Non-pigmented ciliary epithelial cell (primary cell): ENCODE measurements at regions not wholly inside any gene's neighbourhood (a gene's known extent, or its start where the extent isn't known, plus 50 kb on each side); places are given as distances from the start of the nearest gene placed in this dataset.

Source experiments
- DNase-seq: peaks from one replicate; pipeline ENCODE4 v3.0.0-alpha.2; 2010; ENCODE audit warnings: low read depth

DNA sequence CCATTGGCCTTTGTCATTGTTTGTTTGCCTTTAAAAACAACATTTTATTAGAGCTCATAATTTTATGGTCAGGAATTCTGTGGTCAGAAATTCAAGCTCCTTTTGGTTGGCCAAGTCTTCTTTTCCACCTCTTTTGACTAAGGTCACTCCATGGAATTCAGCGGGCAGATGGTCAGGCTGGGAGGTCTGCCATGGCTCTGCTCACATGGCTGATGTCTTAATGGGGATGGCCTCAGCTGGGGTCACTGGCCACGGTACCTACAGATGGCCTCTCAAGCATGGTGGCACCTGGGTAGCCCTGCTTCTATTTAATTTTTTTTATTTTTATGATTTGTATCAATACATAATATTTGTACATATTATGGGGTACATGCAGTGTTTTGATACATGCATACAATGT, 360.8 kb upstream of the MCTP2 start:
- no peak for DNase-seq

GRCh38 chr15:93866948-93867347, 364.4 kb upstream of the MCTP2 start:
- no peak for DNase-seq

GRCh38 chr15:93866476-93866875, 364.9 kb upstream of the MCTP2 start:
- DNase-seq, result no peak

DNA sequence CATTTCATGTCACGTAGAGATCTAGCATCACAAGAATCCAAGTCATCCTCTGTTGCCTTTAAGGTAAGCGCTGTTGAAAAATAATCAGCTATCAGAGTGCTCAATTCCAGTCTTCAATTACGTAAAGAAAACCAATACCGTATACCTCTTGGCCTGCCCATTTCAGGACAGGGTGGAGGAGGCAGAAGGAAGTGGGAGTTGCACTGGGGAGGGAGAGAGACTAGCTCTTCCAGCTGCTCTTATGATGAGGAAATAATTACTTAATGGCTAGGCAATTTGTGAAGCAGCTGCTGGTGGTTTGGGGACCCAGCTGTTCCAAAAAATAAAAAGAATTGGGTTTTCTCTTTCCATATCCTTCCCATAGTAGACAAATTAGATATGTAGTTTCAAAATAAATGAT, 365.8 kb upstream of the MCTP2 start:
- DNase-seq, result no peak

DNA sequence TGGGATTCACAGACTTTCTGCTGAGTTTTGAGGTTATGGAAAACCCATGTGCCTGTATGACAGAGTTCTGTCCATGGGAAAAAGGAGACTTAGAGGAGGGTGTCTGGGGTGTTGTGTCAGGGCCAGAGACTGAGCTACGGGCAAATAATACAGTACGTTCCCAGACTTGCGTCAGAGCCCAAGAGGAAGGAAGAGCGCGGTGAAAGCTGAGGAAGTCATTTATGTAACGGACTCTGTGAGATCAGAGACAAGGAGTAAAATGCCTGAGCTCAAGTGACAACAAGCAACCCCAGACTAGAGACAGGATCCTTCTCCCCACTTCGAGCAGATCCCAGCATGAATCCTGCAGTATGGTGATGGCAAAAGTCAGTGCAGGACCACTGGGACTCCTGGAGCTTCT, 368.6 kb upstream of the MCTP2 start:
- DNase-seq, result no peak

GRCh38 chr15:93861956-93862741, 369.2 kb upstream of the MCTP2 start:
- DNase-seq, result no peak

DNA sequence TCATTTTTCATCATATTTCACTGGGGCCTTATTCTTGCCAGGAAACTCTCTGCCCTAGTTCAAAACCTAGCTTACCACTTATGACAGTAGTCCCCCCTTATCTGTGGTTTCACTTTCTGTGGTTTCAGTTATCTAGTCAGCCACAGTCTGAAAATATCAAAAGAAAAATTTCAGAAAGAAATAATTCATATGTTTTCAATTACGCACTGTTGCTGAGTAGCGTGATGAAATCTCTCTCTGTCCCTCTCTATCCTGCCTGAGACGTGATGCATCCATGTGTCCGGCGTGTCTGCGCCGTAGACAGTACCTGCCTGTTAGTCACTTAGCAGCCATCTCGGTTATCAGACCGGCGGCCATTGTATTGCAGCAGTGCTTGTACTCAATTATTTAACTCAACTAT, 369.9 kb upstream of the MCTP2 start:
- DNase-seq, result no peak

DNA sequence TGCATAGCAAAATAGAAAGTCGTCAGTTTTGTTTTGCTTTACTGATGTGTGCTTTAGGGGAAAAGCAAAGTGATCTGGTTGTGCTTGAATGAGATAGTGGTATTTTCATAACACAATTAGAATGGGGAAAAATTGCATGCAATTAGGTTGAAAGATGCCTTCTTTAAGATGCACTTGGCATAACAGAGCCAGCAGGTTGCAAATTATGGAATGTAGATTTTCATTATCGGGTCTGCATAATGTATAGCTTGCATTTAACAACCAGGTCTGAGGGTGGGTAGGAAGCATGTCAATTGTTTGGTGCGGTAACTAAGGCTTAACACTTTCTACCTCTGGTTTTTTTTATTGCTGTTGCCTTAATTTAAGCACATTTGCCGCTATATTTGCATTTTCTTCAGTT, 370.7 kb upstream of the MCTP2 start:
- no peak for DNase-seq

DNA sequence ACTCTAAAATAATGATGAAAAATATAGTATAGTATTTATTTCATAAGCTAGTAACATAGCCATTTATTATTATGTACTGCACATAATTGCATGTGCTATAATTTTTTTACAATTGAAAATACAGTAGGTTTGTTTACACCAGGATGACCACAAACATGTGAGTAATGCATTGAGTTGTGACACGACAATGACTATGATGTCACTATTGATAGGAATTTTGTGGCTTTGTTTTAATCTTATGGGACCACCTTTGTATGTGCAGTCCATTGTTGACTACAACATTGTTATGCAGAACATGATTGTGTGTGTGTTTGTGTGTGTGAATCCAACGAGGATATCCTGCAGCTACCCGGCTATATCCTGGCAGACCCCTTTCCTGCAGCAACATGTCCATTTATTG, 372.2 kb upstream of the MCTP2 start:
- no peak for DNase-seq

GRCh38 chr15:93855181-93855826, 376.1 kb upstream of the MCTP2 start:
- DNase-seq, result no peak

- DNase-seq, result no peak
Observed at GRCh38 chr15:93854088-93854487, 377.3 kb upstream of the MCTP2 start.

- no peak for DNase-seq
Observed at GRCh38 chr15:93852761-93853160, 378.6 kb upstream of the MCTP2 start.

- DNase-seq, result no peak
Observed at GRCh38 chr15:93848490-93848889, 382.9 kb upstream of the MCTP2 start.

DNA sequence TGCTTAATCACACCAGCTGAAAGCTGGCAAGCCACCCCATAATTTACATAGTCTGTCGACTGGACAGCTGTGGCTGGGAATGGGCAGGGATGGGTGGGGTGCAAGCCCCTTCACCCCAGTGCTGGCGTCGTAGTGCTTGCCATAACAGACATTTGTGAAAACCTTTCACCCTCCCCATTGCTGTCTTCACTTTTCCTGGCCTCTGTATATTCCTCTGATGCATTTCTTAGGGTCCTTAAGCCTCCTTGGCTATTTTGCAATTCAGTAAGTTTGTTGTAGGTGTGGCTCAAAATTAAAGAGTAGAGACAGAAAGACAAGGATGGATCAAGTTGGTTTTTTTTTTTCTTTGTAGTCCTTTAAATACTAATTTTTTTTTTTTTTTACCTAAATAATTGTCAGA, 383.3 kb upstream of the MCTP2 start:
- DNase-seq, result no peak

DNA sequence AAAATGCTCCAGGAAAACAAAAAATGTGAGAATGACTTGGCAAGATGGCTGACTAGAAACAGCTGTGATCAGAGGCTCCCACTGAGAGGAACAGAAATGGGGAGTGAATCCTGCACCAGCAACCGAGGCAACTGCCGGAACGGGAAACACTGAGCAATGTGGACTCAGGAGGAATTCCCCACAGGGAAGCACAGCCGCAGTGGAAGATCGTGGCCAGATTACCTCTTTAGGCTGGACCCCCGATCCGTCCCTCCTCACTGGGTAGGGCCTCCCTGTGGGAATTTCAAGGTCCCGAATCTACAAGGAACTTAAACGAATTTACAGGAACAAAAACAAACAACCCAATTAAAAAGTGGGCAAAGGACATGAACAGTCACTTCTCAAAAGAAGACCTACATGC, 385.2 kb upstream of the MCTP2 start:
- DNase-seq, result no peak

- no peak for DNase-seq
Observed at GRCh38 chr15:93837450-93837849, 393.9 kb upstream of the MCTP2 start.

- DNase-seq, result no peak
Observed at GRCh38 chr15:93835344-93835743, 396.0 kb upstream of the MCTP2 start.

- DNase-seq, result no peak
Observed at GRCh38 chr15:93831641-93832040, 399.7 kb upstream of the MCTP2 start.

GRCh38 chr15:93830221-93831080, 400.9 kb upstream of the MCTP2 start:
- no peak for DNase-seq

DNA sequence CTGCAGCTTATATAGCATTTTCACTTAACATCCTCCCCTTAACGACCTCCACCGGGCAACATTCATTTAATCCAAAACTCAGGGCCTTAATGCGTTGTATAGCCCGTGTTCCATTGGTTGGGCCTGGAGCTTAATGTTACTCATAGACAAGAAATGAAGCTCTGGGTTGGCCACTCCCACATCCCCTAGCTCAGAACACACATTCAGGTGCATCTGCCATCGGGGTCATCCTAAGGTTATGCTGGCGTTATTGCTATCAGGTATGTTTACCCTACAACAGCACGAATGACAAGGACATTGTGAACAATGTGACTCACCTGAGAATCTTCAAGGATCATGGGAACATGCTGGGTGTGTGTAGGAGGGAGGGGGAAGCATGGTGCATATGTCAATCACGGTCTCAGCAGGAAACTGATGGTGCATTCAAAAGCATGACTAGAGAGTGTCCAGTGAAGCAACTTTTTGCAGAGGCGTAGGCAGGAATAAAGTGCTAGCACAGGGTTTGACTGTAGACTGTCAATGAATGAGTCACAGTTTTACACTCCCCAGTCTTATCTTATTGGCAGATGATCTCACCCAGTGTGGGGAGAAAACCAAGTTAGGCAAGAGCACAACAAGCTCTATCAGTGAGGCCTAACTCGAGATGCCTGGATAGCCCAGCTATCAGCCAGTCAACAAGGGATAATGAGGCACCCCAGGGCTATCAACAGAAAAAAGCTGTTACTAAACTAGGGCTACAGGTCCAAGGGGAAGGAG, 402.1 kb upstream of the MCTP2 start:
- DNase-seq, result peak; percentile 24

GRCh38 chr15:93826790-93827189, 404.6 kb upstream of the MCTP2 start:
- DNase-seq, result no peak

DNA sequence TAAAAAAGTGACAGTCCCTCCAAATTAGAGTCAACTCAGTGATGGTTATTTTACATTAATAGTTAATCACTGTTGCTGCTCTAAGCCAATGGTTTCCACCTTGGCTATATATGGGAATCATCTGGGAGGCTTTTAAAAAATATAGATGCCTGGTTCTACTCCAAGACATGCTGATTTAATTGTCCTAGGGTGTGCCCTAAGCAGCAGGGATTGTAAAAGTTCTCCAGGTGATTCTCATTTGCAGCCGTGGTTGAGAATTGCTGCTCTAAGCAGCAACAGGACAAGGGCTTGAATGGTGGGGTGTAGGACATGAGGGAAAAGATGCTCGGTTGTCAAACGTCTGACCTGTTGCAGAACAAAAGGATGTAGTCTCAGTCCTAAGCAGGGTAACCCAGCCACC, 405.1 kb upstream of the MCTP2 start:
- no peak for DNase-seq
